NCI-H1694 (cell line): ENCODE measurements at regions not wholly inside any gene's neighbourhood (a gene's known extent, or its start where the extent isn't known, plus 50 kb on each side); places are given as distances from the start of the nearest gene placed in this dataset.
A peak's percentile ranks its signal among the peaks of the same experiment; 100 is the strongest.
"Not testable (repeated sequence)": the region's sequence is repeated elsewhere in the genome, so short reads cannot be mapped to it uniquely, and the experiment has no call there.

ENCODE experiments used
- DNase-seq: peaks from one replicate; lab custom pipeline; 2025; lab: John Stamatoyannopoulos, UW

DNA sequence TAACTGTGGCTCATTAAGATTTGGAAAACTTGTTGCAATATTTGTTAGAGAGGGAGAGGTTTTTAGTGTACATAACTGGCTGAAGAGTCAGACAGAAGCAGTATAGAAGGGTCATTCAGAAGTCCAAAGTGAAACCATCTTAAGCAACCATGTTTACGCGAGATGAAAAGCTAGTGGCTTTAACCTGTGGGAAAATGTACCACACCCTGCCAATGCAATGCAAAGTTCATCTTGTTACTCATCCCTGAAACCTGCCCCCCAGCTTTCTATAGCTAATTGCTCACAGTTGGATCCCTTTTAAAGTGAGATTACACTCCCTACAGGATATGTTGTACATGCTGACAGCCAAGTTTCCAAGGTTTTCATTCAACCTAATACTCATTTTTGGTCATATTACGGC, 96.7 kb upstream of the RAPGEF2 start:
- no peak for DNase-seq

DNA sequence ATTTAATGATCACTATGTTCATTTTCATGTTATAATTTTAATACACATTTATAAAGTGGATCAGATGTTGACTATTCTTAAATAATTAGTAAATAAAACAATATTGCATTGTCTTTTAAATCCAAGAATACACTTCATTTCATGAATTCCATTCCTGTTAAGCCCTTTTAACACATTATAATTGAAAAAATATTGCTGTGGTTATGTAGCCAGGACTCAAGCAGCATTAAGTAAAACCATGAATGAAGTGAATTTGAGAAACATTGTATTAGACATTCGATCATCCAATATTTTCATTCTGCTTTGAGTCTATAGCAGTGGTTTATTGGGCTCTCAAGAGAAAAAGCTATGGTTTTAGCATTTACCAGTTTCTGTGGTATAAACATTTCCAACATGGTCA, 94.2 kb upstream of the RAPGEF2 start:
- DNase-seq = no peak

DNA sequence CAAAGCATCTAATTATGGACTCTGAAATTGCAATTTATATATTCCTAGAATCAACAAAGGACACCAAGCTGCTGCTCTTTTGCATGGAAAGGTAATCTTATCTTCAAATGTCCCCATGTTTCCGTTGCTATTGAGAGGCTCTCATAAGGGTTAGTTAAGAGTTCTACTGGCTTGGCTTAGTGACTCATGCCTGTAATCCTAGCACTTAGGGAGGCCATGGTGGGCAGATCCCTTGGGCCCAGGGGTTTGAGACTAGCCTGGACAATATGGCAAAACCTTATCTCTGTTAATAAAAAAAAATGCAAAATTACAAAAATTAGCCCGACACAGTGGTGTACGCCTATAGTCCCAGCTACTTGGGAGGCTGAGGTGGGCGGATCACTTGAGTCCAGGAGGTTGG, 93.4 kb upstream of the RAPGEF2 start:
- no peak for DNase-seq

DNA sequence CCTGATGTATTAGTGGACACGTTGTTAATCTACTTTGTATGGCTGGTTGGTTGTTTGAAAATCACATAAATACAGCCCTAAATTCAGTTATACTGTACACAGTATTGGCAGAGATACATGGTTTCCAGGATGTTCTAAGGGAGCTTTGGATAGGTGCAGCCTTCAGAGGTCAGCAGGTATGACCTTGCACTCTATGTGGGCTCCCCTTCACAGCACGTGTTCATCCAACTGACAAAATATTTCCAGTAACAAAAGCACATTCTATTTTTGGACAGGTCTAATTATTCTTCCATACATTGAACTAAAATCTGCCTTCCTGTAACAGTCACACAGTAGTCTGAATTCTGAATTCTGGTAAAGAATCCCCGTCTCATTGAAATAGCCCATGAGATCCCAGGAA, 92.8 kb upstream of the RAPGEF2 start:
- DNase-seq = no peak

DNA sequence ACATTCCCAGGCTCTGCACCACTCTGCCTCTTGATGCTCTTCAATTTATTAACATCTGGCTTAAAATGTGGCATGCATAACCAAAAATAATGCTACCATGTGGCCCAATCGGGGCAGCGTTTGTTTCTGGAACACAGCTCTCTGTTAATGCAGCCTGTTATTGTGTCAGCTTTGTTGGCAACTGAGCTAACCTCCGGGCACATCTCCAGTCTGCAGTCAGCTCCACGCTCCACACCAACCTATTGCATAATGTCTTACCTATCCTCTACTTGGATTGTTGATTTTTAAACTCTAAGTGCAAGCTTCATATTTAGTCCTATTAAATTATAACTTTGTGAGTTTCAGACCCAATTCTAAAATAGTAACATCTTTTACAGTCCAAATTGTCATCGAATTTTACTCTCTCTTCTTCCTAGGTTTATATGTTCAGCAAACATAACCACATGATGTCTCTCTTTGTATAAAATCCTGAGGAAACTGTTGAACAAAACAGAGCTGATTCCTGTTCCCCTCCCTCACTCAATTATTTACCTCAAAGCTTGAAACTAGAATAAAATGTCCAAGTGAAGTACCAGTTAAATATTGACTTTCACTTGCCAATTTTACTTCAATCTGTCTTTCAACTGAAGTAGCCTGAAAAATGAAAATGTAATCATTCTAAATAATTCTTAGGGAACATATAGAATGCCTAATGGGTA, 92.2 kb upstream of the RAPGEF2 start:
- peak; percentile 80 for DNase-seq

DNA sequence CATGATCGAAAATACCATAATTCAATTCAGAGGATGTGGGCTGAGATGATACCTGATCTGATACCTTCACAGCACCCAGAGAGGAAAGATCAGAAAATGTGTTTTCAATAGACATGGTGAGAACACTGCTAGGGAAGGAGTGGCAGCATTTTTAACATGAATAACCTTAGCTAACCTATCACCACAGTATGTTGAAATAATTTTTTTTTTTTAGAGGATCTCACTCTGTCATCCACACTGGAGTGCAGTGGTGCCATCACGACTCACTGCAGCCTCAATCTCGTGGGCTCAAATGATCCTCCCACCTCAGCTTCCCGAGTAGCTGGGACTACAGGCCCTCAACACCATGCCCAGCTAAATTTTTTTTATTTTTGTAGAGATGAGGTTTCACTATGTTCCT, 90.5 kb upstream of the RAPGEF2 start:
- DNase-seq = no peak

DNA sequence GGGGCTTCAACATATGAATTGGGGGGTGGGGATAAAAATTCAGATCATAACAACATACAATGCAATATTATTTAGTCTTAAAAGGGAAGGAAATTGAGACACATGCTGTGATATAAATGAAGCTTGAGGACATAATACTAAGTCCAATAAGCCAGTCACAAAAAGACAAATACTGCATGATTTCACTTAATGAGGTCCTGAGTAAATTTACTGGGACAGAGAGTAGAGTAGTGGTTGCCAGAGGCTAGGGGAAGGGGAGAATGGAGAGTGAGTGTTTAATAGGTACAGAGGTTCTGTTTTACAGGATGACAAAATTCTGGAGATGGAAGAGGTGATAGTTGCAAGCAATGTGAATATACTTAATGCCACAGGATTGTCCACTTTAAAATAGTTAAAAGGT, 89.2 kb upstream of the RAPGEF2 start:
- DNase-seq = no peak

DNA sequence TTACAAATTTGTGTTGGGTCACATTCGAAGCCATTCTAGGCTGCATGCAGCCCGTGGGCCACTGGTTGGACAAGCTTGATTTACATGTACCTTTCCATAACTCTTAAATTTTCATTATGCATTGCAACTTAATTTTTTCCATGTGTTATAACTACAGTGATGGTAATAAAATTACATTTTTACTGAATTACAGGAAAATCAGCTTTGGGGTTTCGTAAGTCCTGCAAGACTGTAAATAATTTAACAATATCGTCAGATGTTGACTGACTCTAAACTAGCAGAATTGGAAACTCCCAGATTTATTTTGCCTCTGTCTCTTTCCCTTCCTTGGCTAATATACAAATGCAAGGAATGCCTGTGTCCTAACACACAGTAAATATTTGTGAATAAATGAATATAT, 88.0 kb upstream of the RAPGEF2 start:
- DNase-seq = no peak

DNA sequence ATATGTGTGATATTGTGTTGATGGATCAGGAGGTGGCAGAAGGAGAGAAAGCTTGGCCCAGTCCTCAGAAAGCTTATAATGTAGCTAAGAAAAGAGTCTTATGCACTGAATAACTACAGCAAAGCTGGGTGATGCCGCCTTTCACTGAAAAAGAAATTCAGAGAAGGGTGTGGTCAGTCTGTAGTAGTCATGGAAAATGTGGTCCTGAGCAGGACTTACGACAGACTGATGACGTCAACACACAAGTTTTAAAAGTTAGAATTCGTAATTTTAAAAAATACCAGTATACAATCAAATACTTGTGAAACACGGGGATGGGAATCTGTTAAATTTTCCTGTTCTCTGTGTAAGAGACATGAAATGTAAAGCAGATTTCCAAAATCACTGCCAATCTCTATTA, 87.0 kb upstream of the RAPGEF2 start:
- no peak for DNase-seq

DNA sequence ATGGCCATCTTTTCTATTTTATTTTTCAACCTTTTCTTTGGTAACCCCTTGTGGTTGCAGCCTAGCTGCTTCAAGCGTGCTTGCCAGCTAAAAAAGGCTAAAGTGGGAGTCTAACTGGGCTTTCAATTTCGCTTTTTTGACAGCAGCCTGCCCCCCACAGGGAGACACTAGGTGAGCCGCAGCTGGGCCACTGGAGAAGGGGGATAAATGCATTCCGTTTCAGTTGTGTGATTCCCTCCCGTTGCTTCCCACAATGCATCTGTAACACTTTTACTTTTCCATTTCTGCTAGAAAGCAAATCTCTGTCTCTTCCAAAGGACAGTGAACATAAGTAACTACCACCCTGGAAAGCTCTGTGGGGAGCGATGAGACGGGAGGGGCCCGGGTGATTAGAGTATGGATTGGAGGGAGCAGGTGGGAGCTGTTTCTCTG, 86.3 kb upstream of the RAPGEF2 start:
- peak; percentile 32 for DNase-seq

DNA sequence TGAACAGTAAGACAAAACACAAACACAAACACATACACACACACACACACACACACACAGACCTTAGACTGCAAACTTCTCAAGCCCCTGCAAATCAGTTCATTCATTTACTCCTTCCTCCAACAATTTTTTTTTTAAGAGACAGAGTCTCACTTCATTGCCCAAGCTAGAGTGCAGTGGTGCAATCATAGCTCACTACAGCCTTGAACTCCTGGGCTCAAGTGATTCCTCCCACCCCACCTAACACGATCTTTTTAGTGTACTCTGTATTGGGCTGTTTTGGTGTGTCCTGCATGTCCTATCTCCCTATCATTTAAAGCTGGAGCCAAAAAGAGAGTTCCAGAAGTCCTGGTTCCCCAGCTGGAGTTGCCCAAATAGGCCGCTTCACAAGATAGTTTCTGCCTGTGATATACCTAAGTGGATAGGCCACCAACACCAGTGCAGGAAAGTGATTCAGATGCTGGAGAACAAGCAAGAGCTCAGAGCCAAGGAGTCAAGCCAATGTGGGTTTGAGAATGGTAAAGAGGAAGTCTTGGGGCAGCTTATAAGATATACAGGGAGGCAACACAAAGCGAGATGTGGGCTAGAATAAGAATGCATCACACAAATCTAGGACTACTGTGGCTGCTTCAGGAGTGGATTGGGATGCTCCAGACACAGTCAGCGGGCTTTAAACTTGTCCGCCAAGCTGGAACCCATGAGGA, 85.4 kb upstream of the RAPGEF2 start:
- DNase-seq = no peak

DNA sequence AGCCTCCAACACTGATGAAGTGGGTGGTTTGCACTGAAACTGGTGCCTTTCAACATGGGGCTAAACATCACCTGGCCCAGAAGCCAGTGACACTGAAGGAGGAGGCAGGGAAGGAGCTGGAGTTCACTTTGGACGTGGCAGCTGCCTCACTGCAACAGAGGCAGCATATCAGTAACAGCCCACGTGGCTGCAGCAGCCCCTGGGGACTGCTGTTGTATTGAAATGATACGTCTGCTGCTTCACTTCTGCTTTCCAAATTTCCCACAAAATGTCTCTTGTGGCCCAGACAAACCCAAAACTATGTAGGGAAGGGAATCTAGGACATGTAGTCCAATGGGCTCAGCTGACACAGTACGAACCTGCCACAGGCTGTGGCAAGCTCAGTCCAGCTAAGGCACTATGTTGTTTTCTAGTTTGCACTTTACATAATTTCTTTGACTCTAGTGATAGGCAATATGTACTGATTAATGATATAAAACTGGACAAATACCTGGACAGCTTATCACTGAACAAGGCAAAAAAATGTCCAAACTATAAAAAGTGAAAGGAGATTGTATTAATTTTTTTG, 84.7 kb upstream of the RAPGEF2 start:
- no peak for DNase-seq

DNA sequence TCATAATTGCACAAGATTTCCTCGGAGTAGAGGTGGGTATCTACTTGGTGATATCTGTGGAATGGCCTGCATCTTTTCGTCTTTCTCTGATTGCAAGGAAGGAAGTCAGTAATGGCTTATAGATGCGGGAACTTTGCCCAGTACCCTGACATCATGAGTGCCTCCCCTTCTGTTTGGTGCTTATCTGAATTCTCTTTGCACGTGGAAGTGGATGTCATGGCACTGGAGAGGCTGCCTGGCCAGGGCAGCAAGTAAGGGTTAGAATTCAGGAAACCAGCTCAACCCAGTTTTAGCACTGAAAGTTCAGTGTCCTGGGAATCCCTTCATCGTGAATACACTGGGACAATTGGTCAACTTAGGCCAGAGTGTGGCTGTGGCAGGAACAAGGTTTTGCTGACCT, 83.5 kb upstream of the RAPGEF2 start:
- DNase-seq = no peak

DNA sequence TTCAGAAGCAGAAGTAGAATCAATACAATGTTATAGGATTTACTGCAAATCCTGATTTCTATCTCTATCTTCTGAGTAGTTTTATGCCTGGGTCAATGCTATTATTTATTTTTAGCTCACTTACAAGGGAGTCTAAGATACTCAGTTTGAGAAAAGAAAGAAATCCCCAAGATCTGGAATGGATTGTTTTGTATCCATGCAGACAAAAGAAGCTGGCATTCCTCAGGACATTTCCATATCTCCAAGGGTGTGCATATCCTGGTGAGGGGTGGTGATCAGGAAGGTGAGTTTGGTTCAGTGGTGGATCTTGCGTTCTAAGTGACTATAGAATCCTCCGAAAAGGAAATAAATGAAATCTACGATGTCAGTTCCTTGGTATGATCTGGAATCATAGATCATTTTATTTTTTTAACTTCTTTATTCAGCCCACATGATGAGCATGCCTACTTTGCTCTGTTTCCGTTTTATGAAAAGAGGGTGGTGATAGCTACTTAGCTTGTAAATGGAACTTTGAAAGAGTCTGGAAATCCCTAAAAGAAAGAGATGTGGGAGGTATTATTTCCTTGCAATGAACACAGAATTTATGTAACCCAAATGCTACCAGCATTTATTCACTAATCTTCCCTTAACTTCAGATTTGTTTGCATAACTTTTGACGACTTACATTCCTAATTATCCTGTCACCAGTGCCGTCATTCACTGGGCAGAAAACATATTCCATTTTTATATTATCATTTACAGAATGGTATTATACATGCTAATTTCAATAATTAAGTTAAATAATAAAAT, 81.1 kb upstream of the RAPGEF2 start:
- DNase-seq = no peak

DNA sequence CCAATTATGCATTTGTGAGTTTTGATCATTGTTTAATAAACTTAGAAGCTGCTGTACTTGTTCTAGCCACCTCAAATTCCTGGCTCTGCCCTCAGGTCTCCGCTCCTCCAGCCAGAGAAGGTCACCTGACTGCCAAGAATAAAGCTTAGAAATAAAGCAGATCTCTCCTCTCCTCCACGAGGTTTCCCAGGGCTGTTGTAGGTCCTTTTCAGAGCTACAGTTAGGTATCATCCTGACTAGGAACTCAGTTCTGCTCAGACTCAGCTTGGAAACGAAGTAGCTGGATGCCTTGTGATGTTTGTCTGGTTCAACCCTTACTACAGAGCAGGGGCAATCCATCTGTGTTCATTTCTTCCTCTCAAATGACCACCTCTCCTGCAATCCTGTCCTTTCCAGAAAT, 79.1 kb upstream of the RAPGEF2 start:
- DNase-seq = no peak

DNA sequence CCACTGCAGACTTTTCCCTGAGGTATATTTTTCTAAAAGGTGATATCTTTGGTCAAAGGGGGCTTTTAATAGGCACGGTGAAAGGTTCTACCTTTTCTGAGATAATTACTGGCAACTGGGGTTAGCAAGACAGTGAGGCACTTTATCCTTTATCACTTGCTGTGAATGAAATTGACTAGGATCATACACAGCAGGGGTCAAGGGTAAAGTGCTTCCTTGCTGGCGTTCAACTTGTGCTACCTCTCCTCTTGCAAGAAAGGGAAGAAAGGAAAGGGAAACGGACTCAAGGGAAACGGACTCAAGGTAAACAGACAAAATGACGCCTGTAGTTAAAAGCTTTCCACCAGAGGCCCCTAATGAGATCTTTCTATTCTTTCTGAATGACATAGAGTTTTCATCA, 78.6 kb upstream of the RAPGEF2 start:
- DNase-seq = no peak

DNA sequence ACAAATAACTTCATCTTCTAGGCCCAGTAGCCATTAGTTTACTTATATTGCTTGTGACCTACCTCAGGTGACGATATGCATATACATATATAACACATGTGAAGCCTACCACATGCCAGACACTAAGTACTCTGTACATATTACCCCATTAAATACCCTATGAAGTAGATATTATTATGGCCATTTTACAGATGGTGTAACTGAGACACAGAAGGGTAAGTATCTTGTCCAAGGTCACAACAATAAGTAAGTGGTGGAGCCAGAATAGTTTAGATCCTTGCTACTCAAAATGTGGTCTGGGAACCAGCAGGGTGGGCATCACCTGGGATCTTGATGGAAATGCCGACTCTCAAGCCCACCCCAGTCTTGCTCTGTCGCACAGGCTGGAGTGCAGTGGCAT, 78.1 kb upstream of the RAPGEF2 start:
- no peak for DNase-seq

DNA sequence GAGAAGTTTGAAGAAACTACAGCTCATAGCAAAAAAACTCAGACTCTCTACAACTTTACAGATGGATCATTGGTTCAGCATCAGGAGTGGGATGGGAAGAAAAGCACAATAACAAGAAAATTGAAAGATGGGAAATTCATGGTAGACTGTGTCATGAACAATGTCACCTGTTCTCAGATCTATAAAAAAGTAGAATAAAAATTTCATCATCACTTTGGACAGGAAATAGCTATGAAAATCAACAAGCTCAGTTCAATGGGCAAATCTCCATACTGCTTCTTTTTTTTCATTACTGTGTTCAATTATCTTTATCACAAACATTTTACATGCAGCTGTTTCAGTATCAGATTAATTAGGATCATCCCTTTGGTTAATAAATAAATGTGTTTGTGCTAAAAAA, 76.5 kb upstream of the RAPGEF2 start:
- DNase-seq = no peak

DNA sequence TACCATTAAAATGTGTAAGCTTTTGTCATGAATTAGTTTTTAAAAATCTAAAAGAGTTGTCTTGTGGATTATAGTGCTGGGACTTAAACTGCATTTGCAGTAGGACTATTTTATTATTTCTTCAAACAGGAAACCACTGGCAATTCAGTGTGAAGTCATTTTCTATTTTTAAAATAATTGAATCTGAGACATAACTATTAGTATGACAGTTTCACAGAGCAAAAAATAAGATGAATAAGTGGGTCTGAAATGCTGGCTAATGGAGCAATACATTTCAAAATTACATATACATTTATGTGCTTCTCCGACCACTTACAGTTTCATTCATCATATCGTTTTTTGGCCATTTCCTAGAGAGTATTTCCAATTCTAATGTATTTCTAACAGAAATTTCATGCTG, 75.3 kb upstream of the RAPGEF2 start:
- DNase-seq = no peak

DNA sequence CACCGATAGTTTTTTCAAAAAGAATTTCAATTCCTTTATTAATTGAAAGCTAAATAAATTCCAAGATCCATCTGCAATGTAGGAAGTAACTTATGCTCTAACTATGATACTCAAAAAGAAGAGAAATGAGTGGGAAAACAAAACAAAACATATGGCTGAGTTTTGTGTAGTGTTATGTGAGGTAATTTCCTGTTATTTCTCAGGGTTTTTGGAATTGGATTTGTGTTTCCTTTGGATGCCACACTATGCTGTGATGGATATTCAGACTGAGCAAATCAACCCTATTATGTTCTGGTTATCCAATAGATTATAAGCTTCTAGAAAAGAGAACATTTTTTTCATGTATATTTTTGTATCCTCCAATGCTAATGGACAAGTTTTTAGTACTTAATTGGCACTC, 73.4 kb upstream of the RAPGEF2 start:
- DNase-seq = no peak

DNA sequence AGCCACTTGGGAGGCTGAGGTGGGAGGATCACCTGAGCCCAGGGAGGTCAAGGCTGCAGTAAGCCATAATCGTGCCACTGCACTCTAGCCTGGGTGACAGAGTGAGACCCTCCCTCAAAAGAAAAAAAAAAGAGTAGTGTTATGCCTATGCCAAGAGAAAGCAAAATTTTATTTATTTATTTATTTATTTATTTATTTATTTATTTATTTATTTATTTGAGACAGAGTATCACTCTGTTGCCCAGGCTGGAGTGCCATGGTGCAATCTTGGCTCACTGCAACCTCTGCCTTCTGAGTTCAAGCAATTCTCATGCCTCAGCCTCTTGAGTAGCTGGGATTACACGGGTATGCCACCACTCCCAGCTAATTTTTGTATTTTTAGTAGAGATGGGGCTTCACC, 72.6 kb upstream of the RAPGEF2 start:
- DNase-seq = not testable (repeated sequence)

DNA sequence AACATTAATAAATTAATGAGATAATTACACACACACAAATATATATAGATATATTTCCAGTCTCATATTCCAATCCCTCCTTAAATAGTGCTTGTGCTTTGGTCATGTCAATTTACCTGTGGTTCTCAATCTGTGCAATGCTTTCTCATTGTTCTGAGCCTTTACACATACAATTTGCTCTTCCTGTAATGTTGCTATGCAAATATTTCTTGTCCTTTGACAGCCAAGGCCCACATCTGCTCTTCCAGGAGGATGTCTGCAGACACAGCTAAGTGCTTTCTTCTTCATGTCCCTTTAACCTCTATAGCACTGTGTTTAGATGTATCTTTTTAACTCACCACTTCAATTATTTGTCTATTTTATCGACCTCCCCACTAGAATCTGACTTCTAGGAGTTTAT, 67.3 kb upstream of the RAPGEF2 start:
- no peak for DNase-seq

DNA sequence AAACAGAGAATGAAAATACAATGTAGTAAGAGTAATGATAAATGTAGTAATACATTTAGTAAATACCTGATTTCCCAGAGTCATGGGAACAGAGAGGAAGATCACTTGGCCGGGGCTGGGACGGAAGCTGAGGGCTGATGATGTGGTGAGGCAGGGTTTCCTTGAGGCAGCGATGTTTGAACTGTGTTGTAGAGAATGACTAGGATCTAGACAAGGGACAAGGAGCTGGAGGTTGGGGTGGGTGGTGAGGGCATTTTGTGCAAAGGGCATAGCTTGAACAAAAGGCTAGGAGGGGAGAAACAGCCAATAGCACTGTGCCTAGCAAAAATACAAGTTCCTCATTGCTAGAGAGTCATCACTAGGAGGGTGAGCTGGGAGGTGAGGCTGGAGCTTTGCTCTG, 64.3 kb upstream of the RAPGEF2 start:
- DNase-seq = no peak
